HG02610 (cell line): ENCODE measurements at regions not wholly inside any gene's neighbourhood (a gene's known extent, or its start where the extent isn't known, plus 50 kb on each side); places are given as distances from the start of the nearest gene placed in this dataset.
"Not testable (repeated sequence)": the region's sequence is repeated elsewhere in the genome, so short reads cannot be mapped to it uniquely, and the experiment has no call there.

Experiments
- ATAC-seq: cut with Tn5 transposase; IDR thresholded peaks from one replicate; pipeline ENCODE4 v1.9.1; 2021; ENCODE audit warnings: mild to moderate bottlenecking, moderate library complexity; ENCODE audit not compliant: unreplicated experiment

GRCh38 chr17:68135141-68135887 lies 99.8 kb downstream of the KPNA2 start:
- ATAC-seq: no peak

GRCh38 chr17:68141050-68141449 lies 105.5 kb downstream of the KPNA2 start:
- no peak for ATAC-seq

- ATAC-seq: no peak
These were observed 105.2 kb upstream of the AMZ2 start for GRCh38 chr17:68142595-68142994.

GRCh38 chr17:68143425-68143824 lies 104.4 kb upstream of the AMZ2 start:
- no peak for ATAC-seq

GRCh38 chr17:68145088-68145487 lies 102.8 kb upstream of the AMZ2 start:
- no peak for ATAC-seq

GRCh38 chr17:68148936-68149335 lies 98.9 kb upstream of the AMZ2 start:
- ATAC-seq: no peak

- no peak for ATAC-seq
These were observed 95.7 kb upstream of the AMZ2 start for GRCh38 chr17:68152161-68152571.

GRCh38 chr17:68155692-68156091 lies 92.2 kb upstream of the AMZ2 start:
- ATAC-seq: no peak

GRCh38 chr17:68161644-68162428 lies 86.0 kb upstream of the AMZ2 start:
- ATAC-seq: no peak

- ATAC-seq: not testable (repeated sequence)
These were observed 79.3 kb upstream of the AMZ2 start for GRCh38 chr17:68168273-68169164.

- ATAC-seq: not testable (repeated sequence)
These were observed 78.5 kb upstream of the AMZ2 start for GRCh38 chr17:68169165-68169821.

GRCh38 chr17:68169840-68170239 lies 78.0 kb upstream of the AMZ2 start:
- ATAC-seq: no peak

GRCh38 chr17:68170246-68170645 lies 77.6 kb upstream of the AMZ2 start:
- ATAC-seq: no peak

- ATAC-seq: peak; percentile 62
These were observed 75.3 kb upstream of the AMZ2 start for GRCh38 chr17:68172461-68172954.

- no peak for ATAC-seq
These were observed 72.4 kb upstream of the AMZ2 start for GRCh38 chr17:68175416-68175815.

- no peak for ATAC-seq
These were observed 71.9 kb upstream of the AMZ2 start for GRCh38 chr17:68175905-68176304.

GRCh38 chr17:68176718-68177117 lies 71.1 kb upstream of the AMZ2 start:
- no peak for ATAC-seq

- ATAC-seq: no peak
These were observed 69.0 kb upstream of the AMZ2 start for GRCh38 chr17:68178831-68179230.

- ATAC-seq: no peak
These were observed 68.5 kb upstream of the AMZ2 start for GRCh38 chr17:68179236-68179925.

- no peak for ATAC-seq
These were observed 67.9 kb upstream of the AMZ2 start for GRCh38 chr17:68179926-68180285.
